Testis (tissue), 2 donors: ENCODE measurements at regions not wholly inside any gene's neighbourhood (a gene's known extent, or its start where the extent isn't known, plus 50 kb on each side); places are given as distances from the start of the nearest gene placed in this dataset.
"Not testable (repeated sequence)": the region's sequence is repeated elsewhere in the genome, so short reads cannot be mapped to it uniquely, and the experiment has no call there.

Experiments used
- POLR2A ChIP-seq: fragments of 450-650 bp; IDR thresholded peaks from one replicate; pipeline ENCODE4 v1.6.1; 2017; ENCODE audit warnings: antibody characterized with exemption, mild to moderate bottlenecking, moderate library complexity
- TF ChIP-seq, protein P1 (sequence below), 3 experiments: fragments of 450-650 bp in 2 of 3; fragments of 200-600 bp in 1 of 3; sonication (generic) in 1 of 3; IDR thresholded peaks; one replicate each; pipeline ENCODE4 v1.5.1; 2016 to 2019; ENCODE audit warnings: antibody characterized with exemption in 3 of 3, mild to moderate bottlenecking in 2 of 3, moderate library complexity in 1 of 3

DNA sequence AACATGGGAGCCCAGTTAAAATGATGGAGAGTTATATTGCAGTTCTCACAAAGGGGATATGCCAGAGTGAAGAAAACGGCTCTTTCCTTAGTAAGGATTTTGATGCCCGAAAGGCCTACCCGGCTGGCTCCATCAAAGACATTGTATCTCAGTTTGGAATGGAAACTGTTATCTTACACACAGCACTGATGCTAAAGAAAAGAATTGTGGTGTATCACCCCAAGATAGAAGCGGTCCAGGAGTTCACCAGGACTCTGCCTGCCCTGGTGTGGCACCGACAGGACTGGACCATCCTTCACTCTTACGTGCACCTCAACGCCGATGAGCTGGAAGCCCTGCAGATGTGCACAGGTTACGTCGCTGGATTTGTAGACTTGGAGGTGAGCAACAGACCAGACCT is 93.7 kb downstream of the RBMX2 start:
- TF ChIP-seq, protein P1, sequence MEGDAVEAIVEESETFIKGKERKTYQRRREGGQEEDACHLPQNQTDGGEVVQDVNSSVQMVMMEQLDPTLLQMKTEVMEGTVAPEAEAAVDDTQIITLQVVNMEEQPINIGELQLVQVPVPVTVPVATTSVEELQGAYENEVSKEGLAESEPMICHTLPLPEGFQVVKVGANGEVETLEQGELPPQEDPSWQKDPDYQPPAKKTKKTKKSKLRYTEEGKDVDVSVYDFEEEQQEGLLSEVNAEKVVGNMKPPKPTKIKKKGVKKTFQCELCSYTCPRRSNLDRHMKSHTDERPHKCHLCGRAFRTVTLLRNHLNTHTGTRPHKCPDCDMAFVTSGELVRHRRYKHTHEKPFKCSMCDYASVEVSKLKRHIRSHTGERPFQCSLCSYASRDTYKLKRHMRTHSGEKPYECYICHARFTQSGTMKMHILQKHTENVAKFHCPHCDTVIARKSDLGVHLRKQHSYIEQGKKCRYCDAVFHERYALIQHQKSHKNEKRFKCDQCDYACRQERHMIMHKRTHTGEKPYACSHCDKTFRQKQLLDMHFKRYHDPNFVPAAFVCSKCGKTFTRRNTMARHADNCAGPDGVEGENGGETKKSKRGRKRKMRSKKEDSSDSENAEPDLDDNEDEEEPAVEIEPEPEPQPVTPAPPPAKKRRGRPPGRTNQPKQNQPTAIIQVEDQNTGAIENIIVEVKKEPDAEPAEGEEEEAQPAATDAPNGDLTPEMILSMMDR (IDR thresholded peaks at IDR 0.05) = not testable (repeated sequence)
- not testable (repeated sequence) for TF ChIP-seq POLR2A
